Colonic mucosa (tissue), 4 donors: ENCODE measurements at regions not wholly inside any gene's neighbourhood (a gene's known extent, or its start where the extent isn't known, plus 50 kb on each side); places are given as distances from the start of the nearest gene placed in this dataset.

Experiments
- DNase-seq: peaks from one replicate; pipeline ENCODE4 v3.0.0-alpha.2; 2020
- H3K27ac ChIP-seq: fragments of 200-600 bp; one replicate; pipeline ENCODE4 v1.8.0; 2021
- H3K27me3 ChIP-seq: fragments of 200-600 bp; one replicate; pipeline ENCODE4 v1.8.0; 2021
- H3K36me3 ChIP-seq: fragments of 200-600 bp; one replicate; pipeline ENCODE4 v1.8.0; 2021
- H3K4me1 ChIP-seq: fragments of 200-600 bp; one replicate; pipeline ENCODE4 v1.8.0; 2021; ENCODE audit warnings: mild to moderate bottlenecking
- H3K4me3 ChIP-seq: fragments of 200-600 bp; one replicate; pipeline ENCODE4 v1.8.0; 2021
- H3K9ac ChIP-seq, 2 donors: one replicate each; pipeline ENCODE4 v1.7.0; 2013; ENCODE audit warnings: control low read depth in 2 of 2, low read depth in 2 of 2, low read length in 2 of 2
- H3K9me3 ChIP-seq: fragments of 200-600 bp; one replicate; pipeline ENCODE4 v1.8.0; 2021
- CTCF ChIP-seq: fragments of 200-600 bp; IDR thresholded peaks from one replicate; pipeline ENCODE4 v1.8.0; 2022; ENCODE audit warnings: antibody characterized with exemption, mild to moderate bottlenecking
- intact Hi-C: fragments of 100-400 bp; cut with DNase I; formaldehyde crosslinking; loops from one replicate; pipeline ENCODE4 v1.14.1; 2022
- donor health status: healthy.
- donor health status: DM: no; HTN: no; CAD: no.
- donor health status: DM: no; HTN: no; CAD: no.

GRCh38 chr6:920512-920911, 227.6 kb upstream of the EXOC2 start:
- Histone ChIP-seq H3K4me3 (no peak overlapping the region), H3K27ac (no peak overlapping the region), H3K27me3 (no peaks in the 10 kb centered on the region), H3K9me3 (no peaks in the 10 kb centered on the region), H3K4me1 (no peaks in the 10 kb centered on the region), H3K36me3 (no peaks in the 10 kb centered on the region), H3K9ac (no peak overlapping the region)
- intact Hi-C loops = no loop called here
- no peak for DNase-seq
- TF ChIP-seq CTCF = no peak

- DNase-seq = no peak
- H3K9ac ChIP-seq = no peak overlapping the region
- no peak overlapping the region for H3K27ac ChIP-seq
- no peaks in the 10 kb centered on the region for H3K4me1 ChIP-seq
- H3K27me3 ChIP-seq = no peaks in the 10 kb centered on the region
- no peaks in the 10 kb centered on the region for H3K9me3 ChIP-seq
- intact Hi-C loops = no loop called here
- no peak overlapping the region for H3K4me3 ChIP-seq
- H3K36me3 ChIP-seq = no peaks in the 10 kb centered on the region
- no peak for TF ChIP-seq CTCF
These were observed 226.6 kb upstream of the EXOC2 start for GRCh38 chr6:919500-919899.

DNA sequence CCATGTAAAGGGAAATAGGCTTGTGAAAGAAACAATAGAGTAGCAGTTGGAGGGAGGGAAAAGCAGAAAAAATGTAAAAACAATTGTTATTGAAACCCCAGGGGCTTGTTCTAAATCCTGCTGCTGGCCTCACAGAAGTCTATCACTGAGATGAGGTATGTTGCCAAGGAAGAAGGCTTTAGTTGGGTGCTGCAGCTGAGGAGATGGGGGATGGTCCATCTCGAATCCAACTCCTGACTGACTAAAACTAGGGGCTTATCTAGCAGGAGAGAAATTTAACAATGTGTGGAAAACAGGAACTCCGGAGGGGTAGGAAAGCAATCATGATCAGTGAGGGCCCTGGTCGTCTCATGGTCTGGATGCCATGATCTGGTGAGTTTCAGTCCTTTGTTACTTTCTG, 225.0 kb upstream of the EXOC2 start:
- TF ChIP-seq CTCF = no peak
- no peaks in the 10 kb centered on the region for H3K4me1 ChIP-seq
- no peak for DNase-seq
- no peak overlapping the region for H3K4me3 ChIP-seq
- no peaks in the 10 kb centered on the region for H3K27me3 ChIP-seq
- no peak overlapping the region for H3K27ac ChIP-seq
- intact Hi-C loops = no loop called here
- H3K9ac ChIP-seq = no peak overlapping the region
- no peaks in the 10 kb centered on the region for H3K9me3 ChIP-seq
- H3K36me3 ChIP-seq = no peaks in the 10 kb centered on the region

GRCh38 chr6:917296-917695, 224.4 kb upstream of the EXOC2 start:
- Histone ChIP-seq H3K9me3 (no peaks in the 10 kb centered on the region), H3K27ac (no peak overlapping the region), H3K4me1 (no peaks in the 10 kb centered on the region), H3K36me3 (no peaks in the 10 kb centered on the region), H3K9ac (no peak overlapping the region), H3K4me3 (no peak overlapping the region), H3K27me3 (no peaks in the 10 kb centered on the region)
- TF ChIP-seq CTCF = no peak
- intact Hi-C loops = no loop called here
- DNase-seq = no peak

DNA sequence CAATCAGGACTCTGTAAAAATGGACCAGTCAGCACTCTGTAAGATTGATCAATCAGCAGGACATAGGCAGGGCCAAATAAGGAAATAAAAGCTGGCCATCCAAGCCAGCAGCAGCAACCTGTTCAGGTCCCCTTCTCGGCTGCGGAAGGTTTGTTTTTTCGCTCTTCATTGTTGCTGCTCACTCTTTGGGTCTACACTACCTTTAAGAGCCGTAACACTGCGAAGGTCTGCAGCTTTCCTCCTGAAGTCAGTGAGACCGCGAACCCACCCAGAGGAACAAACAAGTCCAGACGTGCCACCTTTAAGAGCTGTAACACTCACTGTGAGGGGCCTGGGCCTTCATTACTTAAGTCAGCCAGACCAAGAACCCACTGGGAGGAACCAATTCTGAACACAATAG, 223.2 kb upstream of the EXOC2 start:
- intact Hi-C loops = no loop called here
- DNase-seq = no peak
- TF ChIP-seq CTCF = no peak
- no peak overlapping the region for H3K4me3 ChIP-seq
- no peaks in the 10 kb centered on the region for H3K27me3 ChIP-seq
- no peaks in the 10 kb centered on the region for H3K9me3 ChIP-seq
- no peaks in the 10 kb centered on the region for H3K4me1 ChIP-seq
- no peak overlapping the region for H3K9ac ChIP-seq
- no peaks in the 10 kb centered on the region for H3K36me3 ChIP-seq
- H3K27ac ChIP-seq = no peak overlapping the region
